ENCODE measurements at regions not wholly inside any gene's neighbourhood (a gene's known extent, or its start where the extent isn't known, plus 50 kb on each side); places are given as distances from the start of the nearest gene placed in this dataset.

DNA sequence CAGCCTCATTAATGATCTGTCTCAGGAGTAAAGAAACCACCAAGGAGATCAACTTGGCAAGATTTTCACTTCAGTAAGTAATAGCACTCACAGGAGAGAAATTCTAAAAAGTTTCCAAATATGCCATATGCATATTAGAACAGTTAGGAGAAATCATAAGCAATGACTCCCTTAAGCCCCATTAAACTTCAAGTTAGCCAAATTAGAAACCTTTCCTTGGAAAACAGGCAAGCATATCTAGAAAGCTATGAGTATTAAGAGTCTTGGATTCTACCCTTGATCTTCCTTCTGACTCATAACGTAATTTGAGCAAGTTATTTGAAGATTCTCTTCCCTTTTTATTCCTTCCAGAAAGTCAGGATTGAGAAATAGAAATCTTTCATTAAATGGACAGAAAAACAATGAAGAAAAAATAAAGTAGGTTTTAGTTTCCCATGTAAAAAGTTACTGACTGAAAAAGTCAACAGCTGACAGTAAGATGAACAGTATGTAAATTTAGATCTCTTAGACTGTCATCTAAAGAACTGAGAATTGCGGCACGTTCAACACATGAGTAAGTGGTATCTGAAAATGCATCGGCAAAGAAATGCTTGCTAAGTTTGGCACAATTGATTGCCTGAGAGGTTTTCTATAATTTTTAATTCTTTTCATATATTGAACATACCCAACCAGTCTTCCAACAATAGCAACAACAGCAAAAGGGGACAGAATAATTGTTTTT, 565.7 kb upstream of the FTMT start:
- Histone ChIP-seq H3F3A (replicated peaks; ENCODE audit: insufficient read depth) (no peaks in the 10 kb centered on the region), H4K20me1 (ENCODE audit: insufficient read depth) (no peaks in the 10 kb centered on the region), H3K27ac (ENCODE audit: low read depth in 2 of 2, low read length in 1 of 2) (no peak overlapping the region), H3K27me3 (ENCODE audit: insufficient read depth) (no peaks in the 10 kb centered on the region), H3K4me1 (ENCODE audit: control insufficient read depth in 1 of 2, insufficient read depth in 2 of 2, low read depth in 1 of 2, low read length in 1 of 2) (no peaks in the 10 kb centered on the region; a peak in 1 of 4 replicates), H2AFZ (ENCODE audit: low read depth) (0 out of 2 replicates have a peak overlapping the region, but pooled peaks have one; percentile 9), H3K4me3 (ENCODE audit: low read depth in 2 of 2, low read length in 1 of 2) (no peak overlapping the region), H3K36me3 (replicated peaks in 1 of 2; ENCODE audit: control insufficient read depth in 1 of 2, insufficient read depth in 2 of 2, low read length in 1 of 2) (no peaks in the 10 kb centered on the region), H3K9ac (no peak overlapping the region), H3K9me2 (no peaks in the 10 kb centered on the region; the same call in 1 of the 2 replicates), H3K79me2 (ENCODE audit: insufficient read depth) (no peaks in the 10 kb centered on the region), H3K4me2 (no peak overlapping the region), H3K9me3 (no peaks in the 10 kb centered on the region)
- TF ChIP-seq, protein P1, sequence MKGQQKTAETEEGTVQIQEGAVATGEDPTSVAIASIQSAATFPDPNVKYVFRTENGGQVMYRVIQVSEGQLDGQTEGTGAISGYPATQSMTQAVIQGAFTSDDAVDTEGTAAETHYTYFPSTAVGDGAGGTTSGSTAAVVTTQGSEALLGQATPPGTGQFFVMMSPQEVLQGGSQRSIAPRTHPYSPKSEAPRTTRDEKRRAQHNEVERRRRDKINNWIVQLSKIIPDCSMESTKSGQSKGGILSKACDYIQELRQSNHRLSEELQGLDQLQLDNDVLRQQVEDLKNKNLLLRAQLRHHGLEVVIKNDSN (IDR thresholded peaks at IDR 0.05; ENCODE audit: borderline replicate concordance, low read depth): no peak
- TF ChIP-seq, protein P2, sequence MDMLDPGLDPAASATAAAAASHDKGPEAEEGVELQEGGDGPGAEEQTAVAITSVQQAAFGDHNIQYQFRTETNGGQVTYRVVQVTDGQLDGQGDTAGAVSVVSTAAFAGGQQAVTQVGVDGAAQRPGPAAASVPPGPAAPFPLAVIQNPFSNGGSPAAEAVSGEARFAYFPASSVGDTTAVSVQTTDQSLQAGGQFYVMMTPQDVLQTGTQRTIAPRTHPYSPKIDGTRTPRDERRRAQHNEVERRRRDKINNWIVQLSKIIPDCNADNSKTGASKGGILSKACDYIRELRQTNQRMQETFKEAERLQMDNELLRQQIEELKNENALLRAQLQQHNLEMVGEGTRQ (IDR thresholded peaks at IDR 0.05; ENCODE audit: borderline replicate concordance, low read depth, low read length): no peak
- TF ChIP-seq, protein P3, sequence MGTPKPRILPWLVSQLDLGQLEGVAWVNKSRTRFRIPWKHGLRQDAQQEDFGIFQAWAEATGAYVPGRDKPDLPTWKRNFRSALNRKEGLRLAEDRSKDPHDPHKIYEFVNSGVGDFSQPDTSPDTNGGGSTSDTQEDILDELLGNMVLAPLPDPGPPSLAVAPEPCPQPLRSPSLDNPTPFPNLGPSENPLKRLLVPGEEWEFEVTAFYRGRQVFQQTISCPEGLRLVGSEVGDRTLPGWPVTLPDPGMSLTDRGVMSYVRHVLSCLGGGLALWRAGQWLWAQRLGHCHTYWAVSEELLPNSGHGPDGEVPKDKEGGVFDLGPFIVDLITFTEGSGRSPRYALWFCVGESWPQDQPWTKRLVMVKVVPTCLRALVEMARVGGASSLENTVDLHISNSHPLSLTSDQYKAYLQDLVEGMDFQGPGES (IDR thresholded peaks at IDR 0.05; ENCODE audit: low read depth, low read length): no peak
- TF ChIP-seq SIN3A (IDR thresholded peaks at IDR 0.05; ENCODE audit: borderline replicate concordance, low read depth, low read length) (no peak), NRF1 (IDR thresholded peaks at IDR 0.05; ENCODE audit: low read depth, low read length) (no peak), EP300 (IDR thresholded peaks at IDR 0.05; ENCODE audit: borderline replicate concordance in 1 of 2, low read depth in 1 of 2, low read length in 1 of 2) (no peak), RAD21 (IDR thresholded peaks at IDR 0.05; ENCODE audit: low read length) (no peak), ZBTB33 (IDR thresholded peaks at IDR 0.05; ENCODE audit: borderline replicate concordance, low read depth) (no peak), CHD2 (IDR thresholded peaks at IDR 0.05; ENCODE audit: low read length, partially characterized antibody) (no peak), FOXJ3 (CRISPR knock-in tag; IDR thresholded peaks at IDR 0.05) (no peak), RCOR1 (IDR thresholded peaks at IDR 0.05; ENCODE audit: low read length) (no peak), TEAD4 (IDR thresholded peaks at IDR 0.05; ENCODE audit: borderline replicate concordance, insufficient read depth) (no peak)
- ChIA-PET POLR2A (no interaction called here), CTCF (no interaction called here)
- no peak for DNase-seq
- 89% methylated on average over 4 of the region's 4 CpGs for WGBS (ENCODE audit: low lambda C conversion rate)

All from SK-N-SH (cell line).